Smooth muscle cell (in vitro differentiated cells): ENCODE measurements at regions not wholly inside any gene's neighbourhood (a gene's known extent, or its start where the extent isn't known, plus 50 kb on each side); places are given as distances from the start of the nearest gene placed in this dataset.

ENCODE experiments used
- DNase-seq: peaks from one replicate; lab custom pipeline; 2025; ENCODE audit not compliant: unreplicated experiment; lab: John Stamatoyannopoulos, UW
- H2AFZ ChIP-seq: fragments of 200-600 bp; sonication (generic); 2 replicates; pipeline ENCODE4 v1.6.0; 2016; ENCODE audit warnings: antibody characterized with exemption, low read depth, mild to moderate bottlenecking
- H3F3A ChIP-seq: fragments of 200-600 bp; sonication (generic); 2 replicates; pipeline ENCODE4 v1.6.0; 2017; ENCODE audit warnings: antibody characterized with exemption, low read depth
- H3K27ac ChIP-seq: fragments of 200-600 bp; sonication (generic); 2 replicates; pipeline ENCODE4 v1.5.1; 2016; ENCODE audit warnings: low read depth, mild to moderate bottlenecking
- H3K27me3 ChIP-seq: fragments of 200-600 bp; sonication (generic); 2 replicates; pipeline ENCODE4 v1.6.1; 2016; ENCODE audit warnings: low read depth, mild to moderate bottlenecking
- H3K36me3 ChIP-seq: fragments of 200-600 bp; sonication (generic); 2 replicates; pipeline ENCODE4 v1.5.1; 2016; ENCODE audit warnings: low read depth
- H3K4me1 ChIP-seq: fragments of 200-600 bp; sonication (generic); 2 replicates; pipeline ENCODE4 v1.5.1; 2016; ENCODE audit warnings: low read depth
- H3K4me2 ChIP-seq: fragments of 200-600 bp; sonication (generic); 2 replicates; pipeline ENCODE4 v1.6.0; 2016; ENCODE audit warnings: mild to moderate bottlenecking
- H3K4me3 ChIP-seq: fragments of 200-600 bp; sonication (generic); 2 replicates; pipeline ENCODE4 v1.5.1; 2016; ENCODE audit warnings: mild to moderate bottlenecking
- H3K79me2 ChIP-seq: fragments of 200-600 bp; sonication (generic); 2 replicates; pipeline ENCODE4 v1.6.0; 2016; ENCODE audit warnings: low read depth, mild to moderate bottlenecking
- H3K9ac ChIP-seq: fragments of 200-600 bp; sonication (generic); 2 replicates; pipeline ENCODE4 v1.6.0; 2016; ENCODE audit warnings: low read depth
- H3K9me3 ChIP-seq: fragments of 200-600 bp; sonication (generic); replicated peaks from 2 replicates; pipeline ENCODE4 v1.5.1; 2016; ENCODE audit warnings: low read depth
- H4K20me1 ChIP-seq: fragments of 200-600 bp; sonication (generic); 2 replicates; pipeline ENCODE4 v1.6.0; 2016; ENCODE audit warnings: low read depth
- CTCF ChIP-seq: fragments of 200-600 bp; sonication (generic); IDR thresholded peaks from 2 replicates; pipeline ENCODE4 v1.5.1; 2017; ENCODE audit warnings: borderline replicate concordance, mild to moderate bottlenecking, antibody characterized with exemption; ENCODE audit not compliant: insufficient read depth, poor library complexity, severe bottlenecking
- WGBS: methylation state at CpG from one replicate; pipeline ENCODE4 v1.1.7; 2016; ENCODE audit warnings: low lambda C conversion rate; 5-methylcytosine and 5-hydroxymethylcytosine counted together

DNA sequence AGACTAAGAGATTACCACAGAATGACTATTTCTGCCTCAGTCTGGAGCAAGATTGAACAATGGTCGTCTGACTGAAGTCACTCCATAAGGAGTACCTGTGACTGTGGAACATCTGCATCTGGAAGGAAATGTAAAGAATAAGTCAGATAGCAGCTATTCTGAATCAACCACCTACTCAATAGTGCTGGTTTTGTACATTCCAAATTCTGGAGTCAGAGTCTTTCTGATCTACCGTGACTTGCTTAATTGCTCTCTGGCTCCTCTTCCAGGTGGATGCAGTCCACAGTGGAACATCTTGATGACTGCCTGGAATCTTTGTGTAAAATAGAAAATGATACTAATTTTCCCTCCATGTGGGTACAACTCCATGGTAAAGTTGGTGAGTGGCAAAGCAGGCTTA is 156.3 kb upstream of the SEMA3C start:
- Histone ChIP-seq H3K36me3 (no peaks in the 10 kb centered on the region), H2AFZ (no peak overlapping the region), H3K27me3 (no peaks in the 10 kb centered on the region), H3K4me1 (no peaks in the 10 kb centered on the region), H3F3A (no peaks in the 10 kb centered on the region), H3K79me2 (no peaks in the 10 kb centered on the region), H3K27ac (peak overlapping the region; percentile 89), H3K9me3 (no peaks in the 10 kb centered on the region), H3K4me2 (no peak overlapping the region), H3K4me3 (no peak overlapping the region), H3K9ac (peak overlapping the region; percentile 58), H4K20me1 (no peaks in the 10 kb centered on the region)
- TF ChIP-seq CTCF: no peak
- WGBS: 53% methylated on average over 2 of the region's 2 CpGs
- DNase-seq: no peak

GRCh38 chr7:81074406-81074805 is 155.6 kb upstream of the SEMA3C start:
- 65% methylated on average over 3 of the region's 3 CpGs for WGBS
- Histone ChIP-seq H3K4me2 (no peak overlapping the region), H3K27ac (peak overlapping the region; percentile 89), H3K79me2 (no peaks in the 10 kb centered on the region), H3K27me3 (no peaks in the 10 kb centered on the region), H4K20me1 (no peaks in the 10 kb centered on the region), H3K4me3 (no peak overlapping the region), H3F3A (no peaks in the 10 kb centered on the region), H3K9me3 (no peaks in the 10 kb centered on the region), H2AFZ (no peak overlapping the region), H3K36me3 (no peaks in the 10 kb centered on the region), H3K9ac (peak overlapping the region; percentile 58), H3K4me1 (no peaks in the 10 kb centered on the region)
- no peak for TF ChIP-seq CTCF
- DNase-seq: no peak

GRCh38 chr7:81073931-81074251 is 155.0 kb upstream of the SEMA3C start:
- DNase-seq: no peak
- no peak overlapping the region for H2AFZ ChIP-seq
- H3K27me3 ChIP-seq: no peaks in the 10 kb centered on the region
- no peaks in the 10 kb centered on the region for H3K36me3 ChIP-seq
- H3K9me3 ChIP-seq: no peaks in the 10 kb centered on the region
- 55% methylated on average over 1 of the region's 1 CpG for WGBS
- no peak for TF ChIP-seq CTCF
- peak overlapping the region; percentile 58 for H3K9ac ChIP-seq
- no peak overlapping the region for H3K4me3 ChIP-seq
- H4K20me1 ChIP-seq: no peaks in the 10 kb centered on the region
- H3K27ac ChIP-seq: peak overlapping the region; percentile 89
- H3F3A ChIP-seq: no peaks in the 10 kb centered on the region
- H3K4me1 ChIP-seq: no peaks in the 10 kb centered on the region
- H3K79me2 ChIP-seq: no peaks in the 10 kb centered on the region
- H3K4me2 ChIP-seq: no peak overlapping the region

DNA sequence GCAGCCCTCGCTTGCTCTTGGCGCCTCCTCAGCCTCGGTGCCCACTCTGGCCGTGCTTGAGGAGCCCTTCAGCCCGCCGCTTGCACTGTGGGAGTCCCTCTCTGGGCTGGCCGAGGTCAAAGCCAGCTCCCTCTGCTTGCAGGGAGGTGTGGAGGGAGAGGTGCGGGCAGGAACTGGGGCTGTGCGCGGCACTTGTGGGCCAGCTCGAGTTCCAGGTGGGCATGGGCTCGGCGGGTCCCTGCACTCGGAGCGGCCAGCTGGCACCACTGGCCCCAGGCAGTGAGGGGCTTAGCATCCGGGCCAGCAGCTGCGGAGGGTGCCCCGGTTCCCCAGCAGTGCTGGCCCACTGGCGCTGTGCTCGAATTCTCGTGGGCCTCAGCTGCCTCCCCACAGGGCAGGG is 152.1 kb upstream of the SEMA3C start:
- Histone ChIP-seq H2AFZ (no peak overlapping the region), H3F3A (no peaks in the 10 kb centered on the region), H3K4me1 (no peaks in the 10 kb centered on the region), H3K79me2 (no peaks in the 10 kb centered on the region), H3K9me3 (no peaks in the 10 kb centered on the region), H4K20me1 (no peaks in the 10 kb centered on the region), H3K9ac (no peak overlapping the region), H3K27ac (no peak overlapping the region), H3K4me2 (no peak overlapping the region), H3K36me3 (no peaks in the 10 kb centered on the region), H3K4me3 (no peak overlapping the region), H3K27me3 (no peaks in the 10 kb centered on the region)
- no peak for DNase-seq
- no peak for TF ChIP-seq CTCF
- 94% methylated on average over 18 of the region's 21 CpGs for WGBS
